ENCODE measurements at regions not wholly inside any gene's neighbourhood (a gene's known extent, or its start where the extent isn't known, plus 50 kb on each side); places are given as distances from the start of the nearest gene placed in this dataset.

- Histone ChIP-seq H3K27me3 (ENCODE audit: insufficient read depth, low read length) (no peaks in the 10 kb centered on the region), H3K27ac (ENCODE audit: low read depth, low read length) (no peak overlapping the region), H3K4me1 (ENCODE audit: insufficient read depth, low read length) (peaks cover 8% of the 10 kb centered on the region), H3K4me3 (ENCODE audit: low read length in 2 of 2) (no peak overlapping the region), H3K36me3 (ENCODE audit: insufficient read depth, low read length) (no peaks in the 10 kb centered on the region), H3K9me3 (ENCODE audit: control insufficient read depth in 1 of 2, low read length in 2 of 2) (no peaks in the 10 kb centered on the region)
- H3K9me3 Mint-ChIP-seq: no peaks in the 10 kb centered on the region
- peak overlapping the region in 2 of 7 donors; percentile 0 to 2 for H3K27ac Mint-ChIP-seq
- no peaks in the 10 kb centered on the region for H3K36me3 Mint-ChIP-seq
- peak in 1 of 5 donors; percentile 5 for DNase-seq
- CTCF ChIA-PET (ENCODE audit: partially characterized antibody): interaction anchor here (1.2 kb wide), 1 partner anchor 10 kb away, joined by 3 read pairs; no protein-coding TSS in a partner anchor
- H3K27me3 Mint-ChIP-seq: no peaks in the 10 kb centered on the region
- H3K4me3 Mint-ChIP-seq: peak overlapping the region in 2 of 8 donors; percentile 37 to 47
- POLR2A ChIA-PET (ENCODE audit: partially characterized antibody): interaction anchor here (0.9 kb wide), 1 partner anchor 11 kb away, joined by 7 read pairs; no protein-coding TSS in a partner anchor
- intact Hi-C loops (cut with micrococcal nuclease): no loop called here
- H3K4me1 Mint-ChIP-seq: peaks cover 8 to 27% (median 12%) of the 10 kb centered on the region in 4 donors
Measured at GRCh38 chr5:68894673-68895072, 199.1 kb upstream of the SLC30A5 start.

- DNase-seq: no peak
- CTCF ChIA-PET (ENCODE audit: partially characterized antibody): no interaction called here
Measured at GRCh38 chr5:68898951-68899471, 194.8 kb upstream of the SLC30A5 start.

GRCh38 chr5:68911840-68912690 is 181.7 kb upstream of the SLC30A5 start:
- intact Hi-C loops (cut with micrococcal nuclease): no loop called here
- Mint-ChIP-seq H3K36me3 (no peaks in the 10 kb centered on the region), H3K9me3 (peaks cover 0 to 3% (median 0%) of the 10 kb centered on the region in 8 donors), H3K27ac (no peak overlapping the region), H3K4me1 (no peaks in the 10 kb centered on the region), H3K27me3 (peaks cover 0 to 2% of the 10 kb centered on the region in 2 donors), H3K4me3 (no peak overlapping the region)
- Histone ChIP-seq H3K4me1 (ENCODE audit: insufficient read depth, low read length) (no peaks in the 10 kb centered on the region), H3K27ac (ENCODE audit: low read depth, low read length) (no peak overlapping the region), H3K9me3 (ENCODE audit: control insufficient read depth in 1 of 2, low read length in 2 of 2) (no peaks in the 10 kb centered on the region), H3K4me3 (ENCODE audit: low read length in 2 of 2) (no peak overlapping the region), H3K36me3 (ENCODE audit: insufficient read depth, low read length) (no peaks in the 10 kb centered on the region), H3K27me3 (ENCODE audit: insufficient read depth, low read length) (no peaks in the 10 kb centered on the region)
- ChIA-PET POLR2A (ENCODE audit: partially characterized antibody) (no interaction called here), CTCF (ENCODE audit: partially characterized antibody) (no interaction called here)
- DNase-seq: no peak

More at GRCh38 chr5:68898951-68899471, 194.8 kb upstream of the SLC30A5 start:
- H3K27ac Mint-ChIP-seq: no peak overlapping the region
- H3K9me3 ChIP-seq (ENCODE audit: control insufficient read depth in 1 of 2, low read length in 2 of 2): no peaks in the 10 kb centered on the region
- peaks cover 5 to 16% (median 7%) of the 10 kb centered on the region in 4 donors for H3K4me1 Mint-ChIP-seq
- H3K4me3 ChIP-seq (ENCODE audit: low read length in 2 of 2): no peak overlapping the region
- POLR2A ChIA-PET (ENCODE audit: partially characterized antibody): no interaction called here
- no peak overlapping the region for H3K27ac ChIP-seq (ENCODE audit: low read depth, low read length)
- no peaks in the 10 kb centered on the region for H3K9me3 Mint-ChIP-seq
- no peaks in the 10 kb centered on the region for H3K27me3 Mint-ChIP-seq
- intact Hi-C loops (cut with micrococcal nuclease): no loop called here
- no peak overlapping the region for H3K4me3 Mint-ChIP-seq
- H3K4me1 ChIP-seq (ENCODE audit: insufficient read depth, low read length): peaks cover 8% of the 10 kb centered on the region
- no peaks in the 10 kb centered on the region for H3K27me3 ChIP-seq (ENCODE audit: insufficient read depth, low read length)
- H3K36me3 ChIP-seq (ENCODE audit: insufficient read depth, low read length): no peaks in the 10 kb centered on the region
- H3K36me3 Mint-ChIP-seq: no peaks in the 10 kb centered on the region

- Histone ChIP-seq H3K36me3 (ENCODE audit: insufficient read depth, low read length) (no peaks in the 10 kb centered on the region), H3K27me3 (ENCODE audit: insufficient read depth, low read length) (no peaks in the 10 kb centered on the region), H3K27ac (ENCODE audit: low read depth, low read length) (no peak overlapping the region), H3K4me1 (ENCODE audit: insufficient read depth, low read length) (no peaks in the 10 kb centered on the region), H3K4me3 (ENCODE audit: low read length in 2 of 2) (no peak overlapping the region), H3K9me3 (ENCODE audit: control insufficient read depth in 1 of 2, low read length in 2 of 2) (no peaks in the 10 kb centered on the region)
- ChIA-PET CTCF (ENCODE audit: partially characterized antibody) (interaction anchor here (1.3 kb wide), 1 partner anchor 12 kb away, joined by 3 read pairs; no protein-coding TSS in a partner anchor), POLR2A (ENCODE audit: partially characterized antibody) (no interaction called here)
- Mint-ChIP-seq H3K9me3 (peaks cover 0 to 13% (median 6%) of the 10 kb centered on the region in 8 donors), H3K36me3 (no peaks in the 10 kb centered on the region), H3K4me1 (no peaks in the 10 kb centered on the region), H3K4me3 (no peak overlapping the region), H3K27ac (no peak overlapping the region), H3K27me3 (peaks cover 2% of the 10 kb centered on the region in 2 donors)
- DNase-seq: no peak
- intact Hi-C loops (cut with micrococcal nuclease): no loop called here
Measured at GRCh38 chr5:68915079-68915478, 178.7 kb upstream of the SLC30A5 start.

GRCh38 chr5:68918306-68918705 is 175.5 kb upstream of the SLC30A5 start:
- no peak for DNase-seq
- intact Hi-C loops (cut with micrococcal nuclease): no loop called here
- Mint-ChIP-seq H3K36me3 (no peaks in the 10 kb centered on the region), H3K4me1 (no peaks in the 10 kb centered on the region), H3K9me3 (peaks cover 0 to 10% (median 6%) of the 10 kb centered on the region in 8 donors), H3K4me3 (no peak overlapping the region), H3K27ac (no peak overlapping the region), H3K27me3 (peaks cover 0 to 5% of the 10 kb centered on the region in 2 donors)
- ChIA-PET POLR2A (ENCODE audit: partially characterized antibody) (no interaction called here), CTCF (ENCODE audit: partially characterized antibody) (no interaction called here)
- no peak overlapping the region for H3K4me3 ChIP-seq (ENCODE audit: low read length in 2 of 2)
- no peaks in the 10 kb centered on the region for H3K36me3 ChIP-seq (ENCODE audit: insufficient read depth, low read length)
- H3K27ac ChIP-seq (ENCODE audit: low read depth, low read length): no peak overlapping the region
- H3K27me3 ChIP-seq (ENCODE audit: insufficient read depth, low read length): no peaks in the 10 kb centered on the region
- H3K9me3 ChIP-seq (ENCODE audit: control insufficient read depth in 1 of 2, low read length in 2 of 2): no peaks in the 10 kb centered on the region
- H3K4me1 ChIP-seq (ENCODE audit: insufficient read depth, low read length): no peaks in the 10 kb centered on the region

GRCh38 chr5:68919988-68920490 is 173.8 kb upstream of the SLC30A5 start:
- H3K27me3 ChIP-seq (ENCODE audit: insufficient read depth, low read length): no peaks in the 10 kb centered on the region
- CTCF ChIA-PET (ENCODE audit: partially characterized antibody): no interaction called here
- H3K9me3 Mint-ChIP-seq: peaks cover 0 to 10% (median 6%) of the 10 kb centered on the region in 8 donors
- H3K27ac Mint-ChIP-seq: no peak overlapping the region
- POLR2A ChIA-PET (ENCODE audit: partially characterized antibody): no interaction called here
- H3K4me1 ChIP-seq (ENCODE audit: insufficient read depth, low read length): no peaks in the 10 kb centered on the region
- no peaks in the 10 kb centered on the region for H3K36me3 Mint-ChIP-seq
- intact Hi-C loops (cut with micrococcal nuclease): no loop called here
- no peaks in the 10 kb centered on the region for H3K4me1 Mint-ChIP-seq
- no peak overlapping the region for H3K4me3 Mint-ChIP-seq
- DNase-seq: no peak
- no peaks in the 10 kb centered on the region for H3K9me3 ChIP-seq (ENCODE audit: control insufficient read depth in 1 of 2, low read length in 2 of 2)
- no peak overlapping the region for H3K27ac ChIP-seq (ENCODE audit: low read depth, low read length)
- no peaks in the 10 kb centered on the region for H3K36me3 ChIP-seq (ENCODE audit: insufficient read depth, low read length)
- H3K4me3 ChIP-seq (ENCODE audit: low read length in 2 of 2): no peak overlapping the region
- peaks cover 3 to 7% of the 10 kb centered on the region in 2 donors for H3K27me3 Mint-ChIP-seq

- Mint-ChIP-seq H3K27ac (no peak overlapping the region), H3K27me3 (peaks cover 5 to 8% of the 10 kb centered on the region in 2 donors), H3K4me1 (no peaks in the 10 kb centered on the region), H3K9me3 (peaks cover 0 to 10% (median 6%) of the 10 kb centered on the region in 8 donors), H3K36me3 (no peaks in the 10 kb centered on the region), H3K4me3 (no peak overlapping the region)
- Histone ChIP-seq H3K27ac (ENCODE audit: low read depth, low read length) (no peak overlapping the region), H3K9me3 (ENCODE audit: control insufficient read depth in 1 of 2, low read length in 2 of 2) (no peaks in the 10 kb centered on the region), H3K4me1 (ENCODE audit: insufficient read depth, low read length) (no peaks in the 10 kb centered on the region), H3K27me3 (ENCODE audit: insufficient read depth, low read length) (no peaks in the 10 kb centered on the region), H3K36me3 (ENCODE audit: insufficient read depth, low read length) (no peaks in the 10 kb centered on the region), H3K4me3 (ENCODE audit: low read length in 2 of 2) (no peak overlapping the region)
- DNase-seq: peak in 1 of 5 donors; percentile 14
- CTCF ChIA-PET (ENCODE audit: partially characterized antibody): no interaction called here
- POLR2A ChIA-PET (ENCODE audit: partially characterized antibody): no interaction called here
- intact Hi-C loops (cut with micrococcal nuclease): no loop called here
Measured at GRCh38 chr5:68920888-68921287, 172.9 kb upstream of the SLC30A5 start.

Measured in CD4-positive, alpha-beta memory T cell (primary cell).